ENCODE measurements at regions not wholly inside any gene's neighbourhood (a gene's known extent, or its start where the extent isn't known, plus 50 kb on each side); places are given as distances from the start of the nearest gene placed in this dataset.

DNA sequence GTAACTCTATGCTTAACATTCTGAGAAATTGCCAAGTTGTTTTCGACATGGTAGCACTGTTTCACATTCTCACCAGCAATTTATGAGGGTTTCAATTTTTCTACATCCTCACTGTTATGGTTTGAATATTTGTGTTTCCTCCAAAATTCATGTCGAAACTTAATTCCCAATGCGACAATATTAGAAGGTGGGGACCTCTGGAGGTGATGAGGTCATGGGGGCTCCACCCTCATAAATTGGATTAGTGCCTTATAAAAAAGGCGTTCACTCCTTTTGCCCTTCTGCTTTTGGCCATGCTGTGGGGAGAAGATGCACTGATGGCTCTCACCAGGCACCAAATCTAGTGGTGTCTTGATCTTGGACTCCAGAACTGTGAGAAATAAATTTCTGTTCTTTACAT is 110.3 kb downstream of the HRH4 start:
- TF ChIP-seq ARNTL (CRISPR knock-in tag; IDR thresholded peaks at IDR 0.05; ENCODE audit: borderline replicate concordance, low read depth): no peak
- no peak for TF ChIP-seq ZNF70 (CRISPR knock-in tag; IDR thresholded peaks at IDR 0.05)
- TF ChIP-seq, protein P1, sequence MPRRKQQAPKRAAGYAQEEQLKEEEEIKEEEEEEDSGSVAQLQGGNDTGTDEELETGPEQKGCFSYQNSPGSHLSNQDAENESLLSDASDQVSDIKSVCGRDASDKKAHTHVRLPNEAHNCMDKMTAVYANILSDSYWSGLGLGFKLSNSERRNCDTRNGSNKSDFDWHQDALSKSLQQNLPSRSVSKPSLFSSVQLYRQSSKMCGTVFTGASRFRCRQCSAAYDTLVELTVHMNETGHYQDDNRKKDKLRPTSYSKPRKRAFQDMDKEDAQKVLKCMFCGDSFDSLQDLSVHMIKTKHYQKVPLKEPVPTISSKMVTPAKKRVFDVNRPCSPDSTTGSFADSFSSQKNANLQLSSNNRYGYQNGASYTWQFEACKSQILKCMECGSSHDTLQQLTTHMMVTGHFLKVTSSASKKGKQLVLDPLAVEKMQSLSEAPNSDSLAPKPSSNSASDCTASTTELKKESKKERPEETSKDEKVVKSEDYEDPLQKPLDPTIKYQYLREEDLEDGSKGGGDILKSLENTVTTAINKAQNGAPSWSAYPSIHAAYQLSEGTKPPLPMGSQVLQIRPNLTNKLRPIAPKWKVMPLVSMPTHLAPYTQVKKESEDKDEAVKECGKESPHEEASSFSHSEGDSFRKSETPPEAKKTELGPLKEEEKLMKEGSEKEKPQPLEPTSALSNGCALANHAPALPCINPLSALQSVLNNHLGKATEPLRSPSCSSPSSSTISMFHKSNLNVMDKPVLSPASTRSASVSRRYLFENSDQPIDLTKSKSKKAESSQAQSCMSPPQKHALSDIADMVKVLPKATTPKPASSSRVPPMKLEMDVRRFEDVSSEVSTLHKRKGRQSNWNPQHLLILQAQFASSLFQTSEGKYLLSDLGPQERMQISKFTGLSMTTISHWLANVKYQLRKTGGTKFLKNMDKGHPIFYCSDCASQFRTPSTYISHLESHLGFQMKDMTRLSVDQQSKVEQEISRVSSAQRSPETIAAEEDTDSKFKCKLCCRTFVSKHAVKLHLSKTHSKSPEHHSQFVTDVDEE (CRISPR knock-in tag; IDR thresholded peaks at IDR 0.05): no peak
- no peak for TF ChIP-seq SNAI2 (CRISPR knock-in tag; IDR thresholded peaks at IDR 0.05)
- TF ChIP-seq OSR1 (CRISPR knock-in tag; IDR thresholded peaks at IDR 0.05): no peak
- no peak for TF ChIP-seq RARB (CRISPR knock-in tag; IDR thresholded peaks at IDR 0.05)
- TF ChIP-seq ISL1 (CRISPR knock-in tag; IDR thresholded peaks at IDR 0.05): no peak
- TF ChIP-seq, protein P2, sequence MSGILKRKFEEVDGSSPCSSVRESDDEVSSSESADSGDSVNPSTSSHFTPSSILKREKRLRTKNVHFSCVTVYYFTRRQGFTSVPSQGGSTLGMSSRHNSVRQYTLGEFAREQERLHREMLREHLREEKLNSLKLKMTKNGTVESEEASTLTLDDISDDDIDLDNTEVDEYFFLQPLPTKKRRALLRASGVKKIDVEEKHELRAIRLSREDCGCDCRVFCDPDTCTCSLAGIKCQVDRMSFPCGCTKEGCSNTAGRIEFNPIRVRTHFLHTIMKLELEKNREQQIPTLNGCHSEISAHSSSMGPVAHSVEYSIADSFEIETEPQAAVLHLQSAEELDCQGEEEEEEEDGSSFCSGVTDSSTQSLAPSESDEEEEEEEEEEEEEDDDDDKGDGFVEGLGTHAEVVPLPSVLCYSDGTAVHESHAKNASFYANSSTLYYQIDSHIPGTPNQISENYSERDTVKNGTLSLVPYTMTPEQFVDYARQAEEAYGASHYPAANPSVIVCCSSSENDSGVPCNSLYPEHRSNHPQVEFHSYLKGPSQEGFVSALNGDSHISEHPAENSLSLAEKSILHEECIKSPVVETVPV (CRISPR knock-in tag; IDR thresholded peaks at IDR 0.05): no peak
- no peak for TF ChIP-seq ZFP3 (CRISPR knock-in tag; IDR thresholded peaks at IDR 0.05)
- no peak for TF ChIP-seq ZNF8 (CRISPR knock-in tag; IDR thresholded peaks at IDR 0.05)
- ATAC-seq: no peak

DNA sequence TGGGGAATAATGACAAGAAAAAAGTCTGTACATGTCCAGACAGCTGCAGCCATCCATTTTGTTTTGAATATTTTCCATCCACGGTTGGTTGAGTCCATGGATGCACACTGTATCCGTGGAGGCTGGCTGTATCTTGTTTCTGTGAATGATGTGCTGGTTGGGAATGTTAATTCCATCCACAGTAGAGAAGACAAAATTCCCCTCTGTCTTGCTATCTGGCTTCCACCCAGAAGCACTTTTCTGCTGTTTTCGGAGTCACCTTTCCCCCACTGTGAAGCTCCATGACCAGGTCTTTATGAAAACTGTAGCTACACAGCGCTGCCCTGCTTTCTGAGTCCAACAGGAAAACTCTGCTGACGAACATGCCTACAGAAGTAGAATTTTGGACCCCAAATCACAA is 122.3 kb downstream of the HRH4 start:
- no peak for TF ChIP-seq SNAI2 (CRISPR knock-in tag; IDR thresholded peaks at IDR 0.05)
- no peak for TF ChIP-seq BACH2 (CRISPR knock-in tag; IDR thresholded peaks at IDR 0.05; ENCODE audit: borderline replicate concordance)
- TF ChIP-seq ISL1 (CRISPR knock-in tag; IDR thresholded peaks at IDR 0.05): no peak
- no peak for TF ChIP-seq ZFP30 (CRISPR knock-in tag; IDR thresholded peaks at IDR 0.05)
- ATAC-seq: no peak

DNA sequence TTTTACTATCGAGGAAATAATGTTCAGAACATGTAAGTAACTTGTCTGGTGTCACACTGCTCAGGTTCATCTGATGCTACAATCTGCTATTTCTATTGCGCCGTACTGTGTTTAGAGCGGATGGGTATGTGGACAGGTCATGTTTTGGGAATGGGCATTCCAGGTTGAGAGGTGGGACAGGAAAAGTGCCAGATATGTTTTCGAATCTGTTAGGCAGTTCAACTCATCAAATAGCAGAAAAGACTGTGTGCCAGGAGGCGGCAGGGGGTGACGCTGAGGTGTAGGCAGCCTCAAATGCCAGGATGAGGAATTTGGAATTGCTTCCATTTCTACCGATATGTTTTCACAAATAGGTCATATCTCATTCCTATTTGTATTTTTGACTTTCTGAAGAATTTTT is 123.8 kb downstream of the HRH4 start:
- ATAC-seq: no peak
- no peak for TF ChIP-seq SNAI2 (CRISPR knock-in tag; IDR thresholded peaks at IDR 0.05)
- TF ChIP-seq CSDC2 (CRISPR knock-in tag; IDR thresholded peaks at IDR 0.05): no peak
- TF ChIP-seq TCF4 (CRISPR knock-in tag; IDR thresholded peaks at IDR 0.05; ENCODE audit: borderline replicate concordance): no peak
- TF ChIP-seq, protein P2 (CRISPR knock-in tag; IDR thresholded peaks at IDR 0.05): no peak
- TF ChIP-seq, protein P1 (CRISPR knock-in tag; IDR thresholded peaks at IDR 0.05): no peak
- no peak for TF ChIP-seq ZFP3 (CRISPR knock-in tag; IDR thresholded peaks at IDR 0.05)
- no peak for TF ChIP-seq RARB (CRISPR knock-in tag; IDR thresholded peaks at IDR 0.05)
- no peak for TF ChIP-seq PPARA (CRISPR knock-in tag; IDR thresholded peaks at IDR 0.05; ENCODE audit: borderline replicate concordance)
- no peak for TF ChIP-seq ZNF565 (CRISPR knock-in tag; conservative IDR thresholded peaks at IDR 0.05; ENCODE audit: low read depth)
- TF ChIP-seq GLIS3 (CRISPR knock-in tag; IDR thresholded peaks at IDR 0.05): no peak
- no peak for TF ChIP-seq BACH2 (CRISPR knock-in tag; IDR thresholded peaks at IDR 0.05; ENCODE audit: borderline replicate concordance)
- no peak for TF ChIP-seq ARNTL (CRISPR knock-in tag; IDR thresholded peaks at IDR 0.05; ENCODE audit: borderline replicate concordance, low read depth)
- TF ChIP-seq ZNF8 (CRISPR knock-in tag; IDR thresholded peaks at IDR 0.05): no peak
- TF ChIP-seq OSR1 (CRISPR knock-in tag; IDR thresholded peaks at IDR 0.05): no peak
- TF ChIP-seq ISL1 (CRISPR knock-in tag; IDR thresholded peaks at IDR 0.05): no peak
- no peak for TF ChIP-seq ZC3H10 (CRISPR knock-in tag; IDR thresholded peaks at IDR 0.05)

DNA sequence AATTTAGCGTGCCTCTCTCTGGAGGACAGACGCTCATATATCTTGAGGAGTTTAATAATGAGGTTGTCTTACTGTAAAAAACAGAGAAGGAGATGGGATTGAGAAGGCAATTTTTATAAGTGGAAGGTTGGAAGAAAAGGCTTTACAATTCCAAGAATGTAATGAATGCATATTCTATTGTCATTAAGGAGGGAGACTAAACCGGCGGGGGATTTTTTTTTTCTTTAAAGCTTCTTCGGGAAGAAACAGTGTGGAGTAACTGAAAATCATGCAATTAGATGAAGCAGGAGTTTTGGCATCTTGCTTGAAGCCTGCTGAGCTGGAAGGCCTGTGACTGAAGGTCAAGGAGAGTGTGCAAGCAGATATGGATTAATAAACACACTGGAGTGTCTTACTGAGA is 124.4 kb downstream of the HRH4 start:
- TF ChIP-seq ZFP3 (CRISPR knock-in tag; IDR thresholded peaks at IDR 0.05) (no peak), RARB (CRISPR knock-in tag; IDR thresholded peaks at IDR 0.05) (no peak), SNAI2 (CRISPR knock-in tag; IDR thresholded peaks at IDR 0.05) (no peak), OSR1 (CRISPR knock-in tag; IDR thresholded peaks at IDR 0.05) (no peak), ZC3H10 (CRISPR knock-in tag; IDR thresholded peaks at IDR 0.05) (no peak)
- ATAC-seq: no peak

All from SK-N-SH treated with all-trans-retinoic acid at 6 μM for 48 hours (cell line).